Inflammatory macrophage treated with lipopolysaccharide for 1 hour (primary cell): ENCODE measurements at regions not wholly inside any gene's neighbourhood (a gene's known extent, or its start where the extent isn't known, plus 50 kb on each side); places are given as distances from the start of the nearest gene placed in this dataset.

Experiments
- DNase-seq, 2 donors: peaks; one replicate each; pipeline ENCODE4 v3.0.0-alpha.2; 2020 to 2022

DNA sequence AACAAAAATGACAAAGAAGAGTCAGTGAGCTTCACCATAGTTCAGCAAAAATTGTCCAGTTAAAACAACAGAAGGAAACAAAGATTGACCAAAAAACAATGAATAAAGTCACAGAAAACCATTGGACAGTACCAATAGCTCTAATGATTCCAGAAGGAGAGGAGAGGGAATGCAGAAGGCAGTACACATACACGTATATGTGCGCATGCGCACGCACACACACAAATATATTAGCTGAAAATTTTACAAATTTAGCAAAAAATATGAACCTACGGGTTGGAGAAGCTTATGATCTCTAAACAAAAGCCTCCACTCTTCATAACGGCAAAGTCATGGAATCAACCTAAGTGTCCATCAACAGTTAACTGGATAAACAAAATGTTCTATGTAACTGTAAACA lies 120.3 kb upstream of the MON1B start:
- DNase-seq: no peak

DNA sequence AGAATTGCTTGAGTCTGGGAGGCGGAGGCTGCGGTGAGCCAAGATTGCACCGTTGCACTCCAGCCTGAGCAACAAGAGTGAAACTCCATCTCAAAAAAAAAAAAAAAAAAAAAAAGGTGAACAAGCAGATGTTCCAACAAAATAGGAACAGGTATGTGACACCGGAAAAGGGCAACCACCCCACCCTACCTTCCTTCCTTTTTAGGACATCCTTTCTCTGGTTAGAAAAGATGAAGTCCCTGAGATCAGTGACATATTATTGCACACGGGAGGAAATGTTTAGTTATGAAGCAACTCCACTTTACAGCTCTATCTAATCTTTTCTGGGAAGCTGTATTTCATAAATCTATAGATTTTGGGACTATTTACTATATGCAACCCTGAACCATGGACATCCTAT lies 114.2 kb upstream of the MON1B start:
- DNase-seq: no peak

DNA sequence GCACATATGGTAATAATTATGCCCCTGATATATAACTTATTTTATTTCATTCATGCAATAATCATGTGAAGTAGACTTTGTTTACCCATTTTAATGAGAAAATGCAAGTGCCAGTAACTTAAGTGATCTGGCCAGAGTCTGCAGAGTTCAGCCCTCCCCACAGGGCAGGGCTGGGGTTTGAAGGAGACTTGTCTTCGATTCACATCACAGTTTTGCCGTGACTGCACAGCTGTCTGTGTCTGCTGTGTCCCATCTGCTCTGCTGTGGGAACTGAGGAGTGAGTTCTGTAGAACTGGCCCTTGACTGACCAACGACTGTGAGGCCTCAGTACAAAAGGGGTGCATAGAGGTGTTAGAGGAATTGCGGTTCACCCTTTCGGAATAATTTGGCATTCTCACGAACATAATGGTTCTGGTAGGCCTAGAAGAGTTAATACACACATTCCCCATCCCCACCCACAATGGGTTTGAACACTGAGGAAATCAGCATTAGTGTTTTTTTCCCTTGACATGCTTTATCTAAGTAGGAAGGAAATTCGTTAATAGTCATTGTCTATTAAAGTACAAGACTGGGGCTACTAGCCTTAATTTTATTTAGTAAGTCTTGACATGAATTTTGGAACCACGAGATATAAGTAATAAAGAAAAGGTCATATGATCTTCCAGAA lies 113.6 kb upstream of the MON1B start:
- no peak for DNase-seq

DNA sequence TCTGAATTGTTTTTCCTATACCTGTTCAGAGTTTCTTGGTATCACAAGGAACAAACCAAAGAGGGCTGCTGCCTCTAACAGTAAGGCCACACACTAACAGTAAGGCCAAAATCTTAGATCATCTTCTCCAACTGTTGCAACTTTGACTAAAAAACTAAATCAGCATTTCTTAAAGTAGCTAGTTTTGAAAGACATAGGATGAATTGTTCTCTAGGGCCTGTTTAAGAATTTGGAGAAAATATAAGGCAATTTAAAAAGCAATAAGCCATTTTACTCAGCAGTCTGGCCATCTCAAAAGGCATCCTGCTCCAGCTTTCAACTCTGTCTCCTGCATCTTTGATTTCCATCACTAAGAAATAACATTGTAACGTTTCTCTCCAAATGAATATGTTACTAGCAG lies 105.0 kb upstream of the MON1B start:
- no peak for DNase-seq

DNA sequence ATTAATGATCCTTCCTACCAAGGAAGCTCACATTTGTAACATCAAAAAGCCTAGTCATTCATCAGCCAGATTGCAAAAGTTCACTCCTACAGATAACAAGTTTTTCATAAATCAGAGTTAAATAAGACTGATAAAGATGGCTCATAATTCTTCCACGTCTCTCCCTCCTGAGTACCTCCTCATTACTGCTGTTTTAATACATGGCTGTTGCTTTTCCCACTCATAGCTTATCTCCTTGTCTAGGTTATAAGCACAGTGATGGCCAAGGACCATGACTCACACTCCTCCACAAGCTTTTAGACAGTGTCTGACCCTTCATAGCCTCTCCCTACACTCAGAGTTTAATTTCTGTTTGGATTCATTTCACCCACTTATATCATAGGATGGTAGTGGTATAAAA lies 100.9 kb upstream of the MON1B start:
- DNase-seq: no peak

DNA sequence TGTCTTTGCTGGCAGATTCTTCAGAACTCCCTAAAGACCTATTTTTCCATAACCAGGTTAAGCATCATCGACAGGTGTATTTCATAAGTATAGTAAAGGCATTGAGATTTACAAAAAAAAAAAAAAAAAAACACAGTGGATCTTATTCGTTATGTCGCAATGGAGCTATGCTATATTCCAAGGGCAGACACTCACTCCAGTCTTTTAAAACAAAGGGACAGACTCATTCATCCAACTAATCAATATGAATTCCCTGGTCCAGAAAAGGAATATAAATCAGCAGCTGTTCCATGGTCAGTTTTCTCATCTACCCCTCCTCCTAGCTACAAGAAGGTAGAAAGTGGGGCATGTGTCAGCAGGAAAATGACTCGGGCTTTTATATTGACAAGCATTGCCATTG lies 97.7 kb upstream of the MON1B start:
- no peak for DNase-seq

DNA sequence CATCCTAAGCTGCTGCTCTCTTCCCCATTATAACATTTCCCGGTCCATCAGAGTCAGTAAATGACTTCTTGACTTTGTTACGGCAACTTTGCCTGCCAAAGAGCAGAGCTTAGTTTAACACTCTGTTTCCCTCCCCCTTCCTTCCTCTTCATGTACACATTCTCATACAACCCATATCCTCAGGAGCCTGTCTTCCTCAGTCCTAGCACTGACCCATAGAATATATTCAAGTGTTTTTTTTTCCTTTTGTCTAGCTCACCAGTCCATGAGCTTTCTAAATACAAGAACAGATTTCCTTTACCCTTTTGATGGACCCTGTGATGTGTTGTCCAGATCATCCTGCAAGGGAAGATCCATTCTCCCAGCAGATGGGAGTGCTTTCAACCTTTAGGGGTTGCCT lies 97.0 kb upstream of the MON1B start:
- no peak for DNase-seq

DNA sequence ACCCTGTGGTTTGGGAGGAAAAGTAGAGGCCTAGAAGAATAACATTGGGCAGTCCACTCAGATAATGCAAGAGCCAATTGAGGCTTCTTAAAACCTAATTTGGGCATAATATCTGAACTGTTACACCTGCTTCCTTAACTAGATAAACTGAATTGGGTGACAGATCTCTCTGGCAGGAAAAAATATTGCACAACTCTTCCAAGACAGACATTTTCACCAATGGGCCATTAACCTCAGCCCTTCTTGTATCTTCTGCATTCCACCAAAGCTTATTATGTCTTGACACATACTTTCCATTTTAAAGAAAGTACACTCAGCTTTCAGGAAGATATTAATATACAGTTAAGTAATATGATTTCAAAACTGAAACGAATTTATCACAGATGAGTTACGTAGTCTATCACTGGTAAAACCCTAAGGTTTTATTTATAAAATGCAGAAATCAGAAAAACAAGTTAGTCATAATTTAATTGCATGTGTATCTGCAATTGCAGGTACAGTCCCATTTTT lies 79.9 kb upstream of the MON1B start:
- peak; percentile 6 to 29 for DNase-seq

DNA sequence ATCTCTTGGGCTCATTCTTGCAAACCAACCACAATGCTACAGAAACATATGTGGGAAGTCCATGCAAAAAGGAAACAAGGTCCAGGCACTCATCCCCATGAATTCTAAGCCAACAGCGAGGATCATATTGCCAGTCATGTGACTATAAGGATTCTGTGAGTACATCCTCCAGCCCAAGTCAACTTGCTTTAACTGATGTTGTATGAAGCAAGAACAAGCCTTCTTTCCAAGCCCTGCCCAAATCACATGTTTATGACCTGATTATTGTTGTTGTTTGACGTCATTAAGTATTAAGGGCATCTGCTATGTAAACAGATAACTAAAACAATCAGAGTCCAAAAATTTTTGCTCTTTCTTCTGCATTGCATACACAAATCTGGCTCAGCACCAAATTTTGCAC lies 78.2 kb upstream of the MON1B start:
- no peak for DNase-seq

DNA sequence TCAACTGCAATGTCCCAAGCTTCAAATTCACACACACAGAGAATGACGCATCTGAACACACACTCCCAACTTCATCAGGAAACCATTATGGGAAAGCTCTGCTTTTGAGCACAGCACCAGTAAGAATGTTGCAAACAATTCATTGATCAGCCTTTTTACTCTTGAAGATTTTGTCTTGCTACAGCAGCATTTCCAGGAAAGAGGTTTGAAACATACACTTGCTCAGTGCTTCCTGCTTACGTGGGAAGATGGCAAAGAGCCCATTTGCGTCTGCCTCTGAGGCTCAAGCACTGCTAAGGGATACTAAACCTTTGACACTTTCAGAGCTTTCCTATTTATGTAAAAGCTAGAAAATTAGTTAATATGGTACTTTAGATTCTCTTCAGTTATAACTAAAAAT lies 77.2 kb upstream of the MON1B start:
- peak; percentile 9 to 20 for DNase-seq

DNA sequence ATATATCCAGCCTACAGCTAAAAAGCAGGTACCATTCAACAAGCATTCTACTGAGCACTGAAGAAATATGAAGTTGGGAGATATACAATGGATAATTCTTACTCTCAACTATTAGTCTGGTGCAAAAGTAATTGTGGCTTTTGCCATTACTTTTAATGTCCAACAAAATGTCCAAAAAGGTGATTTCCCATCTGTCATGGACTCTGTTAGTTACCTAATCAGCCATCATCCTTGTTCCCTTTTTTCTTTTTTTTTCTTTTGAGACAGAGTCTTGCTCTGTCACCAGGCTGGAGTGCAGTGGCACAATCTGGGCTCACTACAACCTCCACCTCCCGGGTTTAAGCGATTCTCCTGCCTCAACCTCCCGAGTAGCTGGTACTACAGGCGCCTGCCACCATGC lies 76.6 kb upstream of the MON1B start:
- DNase-seq: peak; percentile 43 to 77

DNA sequence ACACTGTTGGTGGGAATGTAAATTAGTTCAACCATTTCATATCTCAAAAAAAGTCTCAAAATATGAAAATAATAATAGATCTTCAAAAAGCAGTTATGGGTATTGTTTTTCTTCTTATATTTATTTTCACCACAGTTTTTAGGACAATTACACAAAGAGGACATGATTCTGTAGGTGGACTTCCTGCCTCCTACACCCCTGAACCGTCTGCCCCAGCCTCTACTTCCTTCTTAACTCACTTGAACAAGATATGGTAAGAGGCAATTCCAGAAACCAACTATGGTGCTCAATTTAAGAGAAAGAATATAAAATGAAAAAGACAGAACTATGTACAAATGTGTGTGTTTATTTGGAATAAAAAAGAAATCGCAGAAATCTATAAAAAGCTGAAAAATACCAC lies 74.1 kb upstream of the MON1B start:
- DNase-seq: peak; percentile 25 to 58

DNA sequence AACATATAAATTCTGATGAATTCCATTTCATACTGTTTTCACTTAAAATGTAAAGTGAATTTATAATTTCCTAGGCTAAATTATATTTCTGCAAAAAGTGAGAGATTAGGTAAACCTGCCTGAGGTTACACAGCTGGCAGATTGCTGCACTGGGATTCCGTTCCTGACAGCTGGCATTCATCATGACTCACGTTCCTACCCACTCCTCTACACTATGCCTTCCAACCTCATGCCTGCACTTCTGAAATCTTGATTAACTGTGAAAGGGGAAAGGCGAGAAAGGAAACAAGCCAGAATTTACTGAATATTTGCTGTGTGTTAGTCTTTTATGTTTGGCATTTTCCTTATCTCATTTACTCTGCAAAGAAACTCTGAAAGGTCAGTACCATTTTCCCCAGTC lies 73.3 kb upstream of the MON1B start:
- peak in 1 of 2 donors; percentile 20 for DNase-seq

DNA sequence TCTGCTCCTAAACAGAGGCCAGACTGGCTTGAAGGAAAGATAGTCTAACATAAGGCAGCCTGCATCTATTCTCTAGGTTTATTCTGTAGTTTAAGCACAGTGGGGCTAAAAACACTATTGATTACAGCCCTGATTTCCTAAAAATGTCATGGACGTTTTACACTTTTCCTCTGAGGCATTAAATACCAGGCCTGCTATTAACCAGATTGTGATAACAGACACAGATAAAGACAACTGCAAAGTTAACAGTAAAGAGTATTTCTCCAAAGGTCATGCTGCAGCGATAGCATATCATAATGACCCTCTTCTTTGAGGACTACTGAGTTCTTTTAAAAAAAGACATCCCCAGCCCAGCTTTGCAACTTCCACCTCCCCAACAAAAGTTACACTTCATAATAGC lies 59.6 kb upstream of the MON1B start:
- no peak for DNase-seq

DNA sequence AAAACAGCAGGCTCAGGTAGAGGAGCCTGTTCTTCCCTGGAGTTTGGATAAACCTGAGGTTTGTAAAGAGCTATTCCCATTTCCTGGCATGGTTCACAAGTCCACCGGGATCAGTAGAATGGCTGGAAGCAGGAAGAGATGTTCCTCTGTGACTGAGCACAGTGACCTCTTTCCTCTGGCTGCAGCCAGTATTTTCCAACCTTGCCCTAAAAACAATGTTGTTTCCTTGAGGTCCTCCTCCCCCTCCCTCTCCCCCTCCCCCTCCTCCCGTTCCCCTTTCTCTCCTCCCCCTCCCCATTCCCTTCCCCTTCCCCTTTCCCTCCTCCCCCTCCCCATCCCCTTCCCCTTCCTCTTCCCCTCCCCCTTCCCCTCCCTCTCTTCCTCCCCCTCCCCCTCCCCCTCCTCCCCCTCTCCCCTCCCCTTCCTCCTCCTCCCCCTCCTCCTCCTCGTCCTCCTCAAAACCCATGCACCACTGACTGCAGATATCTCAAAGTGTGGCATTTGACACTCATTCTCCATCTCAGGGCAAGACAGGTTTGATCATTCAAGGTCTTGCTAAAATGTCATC lies 58.9 kb upstream of the MON1B start:
- no peak for DNase-seq

DNA sequence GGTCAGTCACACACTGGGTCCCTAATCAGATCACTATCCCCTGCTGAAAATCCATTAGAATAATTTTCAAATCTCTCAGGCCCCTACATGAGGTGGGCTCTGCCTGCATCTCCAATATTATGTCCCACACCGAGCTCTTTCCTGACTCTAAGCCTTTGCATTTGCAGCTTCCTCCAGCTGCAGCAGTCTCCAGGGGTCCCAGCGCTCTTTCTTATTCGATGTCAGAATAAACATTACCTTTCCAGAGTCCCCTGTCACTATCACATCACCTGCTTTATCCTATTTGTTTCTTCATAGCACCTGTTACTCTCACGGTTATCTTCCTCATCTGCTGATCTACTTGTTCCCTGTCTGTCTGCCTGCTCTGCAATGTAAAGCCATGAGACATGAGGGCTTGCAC lies 57.3 kb upstream of the MON1B start:
- DNase-seq: no peak

DNA sequence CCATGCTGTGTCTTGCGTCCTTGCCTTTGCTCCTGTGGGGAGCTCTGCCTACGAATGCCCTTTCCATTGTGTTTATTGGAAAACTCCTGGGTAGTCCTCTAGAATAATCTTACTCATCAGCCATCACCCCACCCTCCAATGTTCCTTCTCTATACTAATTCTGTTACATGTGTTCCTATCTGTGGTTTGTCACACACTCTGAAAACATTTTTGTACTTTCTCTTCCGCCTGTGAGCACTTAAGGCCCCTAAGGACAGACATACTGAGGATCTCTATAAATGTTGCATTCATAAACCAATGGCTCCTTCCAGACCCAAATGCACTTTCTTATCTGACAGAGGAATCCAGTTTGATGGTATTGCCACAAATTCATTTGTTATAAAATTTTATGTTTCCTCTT lies 53.9 kb upstream of the MON1B start:
- DNase-seq: no peak
